Large intestine (tissue), 3 donors: ENCODE measurements at regions not wholly inside any gene's neighbourhood (a gene's known extent, or its start where the extent isn't known, plus 50 kb on each side); places are given as distances from the start of the nearest gene placed in this dataset.

ENCODE experiments used
- DNase-seq, 2 donors: peaks; one replicate each; pipeline versions ENCODE4 v3.0.0 to v3.0.0-alpha.2; 2013
- H3K27ac ChIP-seq: one replicate; pipeline ENCODE4 v1.5.1; 2013; ENCODE audit warnings: low read length
- H3K27me3 ChIP-seq: 2 replicates; pipeline ENCODE4 v1.6.1; 2013; ENCODE audit warnings: low read length; ENCODE audit not compliant: control insufficient read depth, insufficient read depth
- H3K36me3 ChIP-seq: 2 replicates; pipeline ENCODE4 v1.6.1; 2013; ENCODE audit warnings: low read length; ENCODE audit not compliant: control insufficient read depth, insufficient read depth
- H3K4me1 ChIP-seq: one replicate; pipeline ENCODE4 v1.6.1; 2013; ENCODE audit warnings: low read length; ENCODE audit not compliant: control insufficient read depth, insufficient read depth
- H3K4me3 ChIP-seq: one replicate; pipeline ENCODE4 v1.5.1; 2013; ENCODE audit warnings: low read length
- H3K9me3 ChIP-seq: one replicate; pipeline ENCODE4 v1.6.1; 2013; ENCODE audit warnings: mild to moderate bottlenecking, low read depth, low read length, moderate library complexity; ENCODE audit not compliant: control insufficient read depth
- WGBS: methylation state at CpG from one replicate; pipeline ENCODE4 v1.1.5; 2013; ENCODE audit warnings: low lambda C conversion rate; ENCODE audit not compliant: insufficient coverage; 5-methylcytosine and 5-hydroxymethylcytosine counted together

- DNase-seq = peak; percentile 61 to 79
- H3K36me3 ChIP-seq = no peaks in the 10 kb centered on the region
- H3K4me3 ChIP-seq = no peak overlapping the region
- WGBS = no CpG with 5 or more reads among the region's 1 CpG
- no peaks in the 10 kb centered on the region for H3K27me3 ChIP-seq
- peaks cover 10% of the 10 kb centered on the region for H3K4me1 ChIP-seq
- H3K9me3 ChIP-seq = no peaks in the 10 kb centered on the region
- peak overlapping the region; percentile 85 for H3K27ac ChIP-seq
Measured at GRCh38 chr12:92516277-92516600, 186.6 kb upstream of the PLEKHG7 start.

- DNase-seq = no peak
- H3K27ac ChIP-seq = no peak overlapping the region
- no peaks in the 10 kb centered on the region for H3K36me3 ChIP-seq
- H3K4me3 ChIP-seq = no peak overlapping the region
- H3K9me3 ChIP-seq = no peaks in the 10 kb centered on the region
- WGBS = 90% methylated on average over 2 of the region's 2 CpGs
- H3K27me3 ChIP-seq = no peaks in the 10 kb centered on the region
- H3K4me1 ChIP-seq = peaks cover 7% of the 10 kb centered on the region
Measured at GRCh38 chr12:92513231-92513730, 189.5 kb upstream of the PLEKHG7 start.

- Histone ChIP-seq H3K4me3 (no peak overlapping the region), H3K27me3 (no peaks in the 10 kb centered on the region), H3K27ac (no peak overlapping the region), H3K4me1 (peaks cover 8% of the 10 kb centered on the region), H3K9me3 (no peaks in the 10 kb centered on the region), H3K36me3 (no peaks in the 10 kb centered on the region)
- no peak for DNase-seq
- 80% methylated on average over 2 of the region's 5 CpGs for WGBS
Measured at GRCh38 chr12:92511786-92512185, 191.0 kb upstream of the PLEKHG7 start.

GRCh38 chr12:92509156-92509738, 193.5 kb upstream of the PLEKHG7 start:
- no CpG with 5 or more reads among the region's 2 CpGs for WGBS
- peaks cover 25% of the 10 kb centered on the region for H3K4me1 ChIP-seq
- no peak for DNase-seq
- no peak overlapping the region for H3K27ac ChIP-seq
- H3K4me3 ChIP-seq = no peak overlapping the region
- H3K36me3 ChIP-seq = no peaks in the 10 kb centered on the region
- H3K9me3 ChIP-seq = no peaks in the 10 kb centered on the region
- H3K27me3 ChIP-seq = no peaks in the 10 kb centered on the region

- no CpG with 5 or more reads among the region's 3 CpGs for WGBS
- H3K4me1 ChIP-seq = peaks cover 45% of the 10 kb centered on the region
- no peak overlapping the region for H3K4me3 ChIP-seq
- no peaks in the 10 kb centered on the region for H3K27me3 ChIP-seq
- no peaks in the 10 kb centered on the region for H3K9me3 ChIP-seq
- peak overlapping the region; percentile 72 for H3K27ac ChIP-seq
- DNase-seq = no peak
- H3K36me3 ChIP-seq = no peaks in the 10 kb centered on the region
Measured at GRCh38 chr12:92506891-92507290, 195.9 kb upstream of the PLEKHG7 start.

GRCh38 chr12:92506460-92506859, 196.3 kb upstream of the PLEKHG7 start:
- Histone ChIP-seq H3K36me3 (no peaks in the 10 kb centered on the region), H3K9me3 (no peaks in the 10 kb centered on the region), H3K4me1 (peaks cover 45% of the 10 kb centered on the region), H3K27me3 (no peaks in the 10 kb centered on the region), H3K27ac (peak overlapping the region; percentile 72), H3K4me3 (no peak overlapping the region)
- DNase-seq = peak in 1 of 2 donors; percentile 52
- WGBS = 43% methylated on average over 1 of the region's 2 CpGs

- no peak overlapping the region for H3K4me3 ChIP-seq
- WGBS = no CpG with 5 or more reads among the region's 12 CpGs
- DNase-seq = peak; percentile 65 to 78
- peaks cover 45% of the 10 kb centered on the region for H3K4me1 ChIP-seq
- H3K36me3 ChIP-seq = no peaks in the 10 kb centered on the region
- H3K27me3 ChIP-seq = no peaks in the 10 kb centered on the region
- H3K9me3 ChIP-seq = no peaks in the 10 kb centered on the region
- H3K27ac ChIP-seq = peak overlapping the region; percentile 72
Measured at GRCh38 chr12:92505254-92506231, 197.2 kb upstream of the PLEKHG7 start.

- H3K9me3 ChIP-seq = no peaks in the 10 kb centered on the region
- no peaks in the 10 kb centered on the region for H3K36me3 ChIP-seq
- DNase-seq = no peak
- H3K4me1 ChIP-seq = peaks cover 45% of the 10 kb centered on the region
- WGBS = no CpG with 5 or more reads among the region's 5 CpGs
- H3K27ac ChIP-seq = no peak overlapping the region
- no peaks in the 10 kb centered on the region for H3K27me3 ChIP-seq
- H3K4me3 ChIP-seq = no peak overlapping the region
Measured at GRCh38 chr12:92504594-92504981, 198.2 kb upstream of the PLEKHG7 start.

GRCh38 chr12:92503971-92504593, 198.7 kb upstream of the PLEKHG7 start:
- WGBS = 83% methylated on average over 1 of the region's 7 CpGs
- H3K4me3 ChIP-seq = no peak overlapping the region
- no peak for DNase-seq
- no peaks in the 10 kb centered on the region for H3K9me3 ChIP-seq
- H3K36me3 ChIP-seq = no peaks in the 10 kb centered on the region
- H3K27ac ChIP-seq = peak overlapping the region; percentile 69
- peaks cover 45% of the 10 kb centered on the region for H3K4me1 ChIP-seq
- no peaks in the 10 kb centered on the region for H3K27me3 ChIP-seq
